ENCODE measurements at regions not wholly inside any gene's neighbourhood (a gene's known extent, or its start where the extent isn't known, plus 50 kb on each side); places are given as distances from the start of the nearest gene placed in this dataset.

DNA sequence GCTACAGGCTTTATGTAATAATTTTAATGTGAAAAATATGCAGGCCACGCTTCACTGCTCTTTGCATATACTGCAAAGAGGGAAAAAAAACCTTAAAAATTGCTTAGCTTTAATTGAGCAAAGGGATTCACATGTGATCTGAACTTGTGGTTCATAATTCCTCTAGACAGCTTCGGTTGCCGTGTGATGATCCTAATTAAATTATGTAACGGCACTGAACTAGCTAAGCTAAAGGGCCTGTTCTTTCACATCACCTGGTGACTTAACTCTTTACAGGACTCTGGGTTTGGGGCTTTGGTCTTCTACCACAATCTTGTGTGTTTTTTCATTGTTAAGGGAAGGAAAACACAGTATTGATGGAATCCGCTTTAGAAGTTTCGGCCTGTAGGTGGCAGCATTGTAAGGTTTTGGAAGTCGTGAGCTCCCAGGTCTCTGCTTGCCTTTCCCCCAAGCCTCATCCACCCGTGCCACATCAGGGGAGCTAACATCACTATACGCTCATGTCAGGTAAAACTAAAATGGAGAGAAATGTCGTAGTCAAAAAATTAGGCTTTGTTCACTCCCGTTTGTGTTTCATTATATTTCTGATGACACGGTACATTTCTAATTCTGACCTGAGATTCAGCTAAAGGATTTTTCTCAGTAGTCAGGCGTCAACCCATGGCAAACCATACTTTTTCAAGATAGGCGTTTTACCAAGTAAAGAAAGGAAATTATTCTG lies 205.6 kb upstream of the DPH6 start:
- Histone ChIP-seq H3K9me3 (no peaks in the 10 kb centered on the region), H3K27me3 (ENCODE audit: low read depth) (no peaks in the 10 kb centered on the region), H3K4me1 (no peaks in the 10 kb centered on the region), H3K4me3 (no peak overlapping the region), H3K27ac (no peak overlapping the region), H3K36me3 (no peaks in the 10 kb centered on the region)
- ATAC-seq (peak; percentile 67 to 77), DNase-seq (no peak)
- TF ChIP-seq, protein P1, sequence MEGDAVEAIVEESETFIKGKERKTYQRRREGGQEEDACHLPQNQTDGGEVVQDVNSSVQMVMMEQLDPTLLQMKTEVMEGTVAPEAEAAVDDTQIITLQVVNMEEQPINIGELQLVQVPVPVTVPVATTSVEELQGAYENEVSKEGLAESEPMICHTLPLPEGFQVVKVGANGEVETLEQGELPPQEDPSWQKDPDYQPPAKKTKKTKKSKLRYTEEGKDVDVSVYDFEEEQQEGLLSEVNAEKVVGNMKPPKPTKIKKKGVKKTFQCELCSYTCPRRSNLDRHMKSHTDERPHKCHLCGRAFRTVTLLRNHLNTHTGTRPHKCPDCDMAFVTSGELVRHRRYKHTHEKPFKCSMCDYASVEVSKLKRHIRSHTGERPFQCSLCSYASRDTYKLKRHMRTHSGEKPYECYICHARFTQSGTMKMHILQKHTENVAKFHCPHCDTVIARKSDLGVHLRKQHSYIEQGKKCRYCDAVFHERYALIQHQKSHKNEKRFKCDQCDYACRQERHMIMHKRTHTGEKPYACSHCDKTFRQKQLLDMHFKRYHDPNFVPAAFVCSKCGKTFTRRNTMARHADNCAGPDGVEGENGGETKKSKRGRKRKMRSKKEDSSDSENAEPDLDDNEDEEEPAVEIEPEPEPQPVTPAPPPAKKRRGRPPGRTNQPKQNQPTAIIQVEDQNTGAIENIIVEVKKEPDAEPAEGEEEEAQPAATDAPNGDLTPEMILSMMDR (IDR thresholded peaks at IDR 0.05) = peak; percentile 68
- intact Hi-C loops (cut with DNase I) = no loop called here

DNA sequence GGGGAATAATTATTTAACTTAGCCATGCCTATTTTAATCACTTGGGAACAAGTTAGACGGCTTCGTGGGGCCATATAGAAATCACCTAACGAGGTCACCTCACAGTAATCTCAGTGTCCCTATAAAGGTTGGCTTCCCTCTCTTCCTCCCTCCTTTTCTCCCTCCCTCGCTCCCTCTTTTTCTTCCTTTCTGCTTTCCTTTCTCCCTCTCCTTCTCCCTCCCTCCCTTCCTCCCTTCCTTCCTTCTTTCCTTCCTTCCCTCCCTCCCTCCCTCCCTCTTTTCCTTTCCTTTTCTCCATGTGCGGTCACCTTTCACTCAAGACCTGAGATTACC lies 206.1 kb upstream of the DPH6 start:
- no peaks in the 10 kb centered on the region for H3K36me3 ChIP-seq
- DNase-seq (no peak), ATAC-seq (no peak)
- TF ChIP-seq, protein P1 (IDR thresholded peaks at IDR 0.05) = no peak
- no peaks in the 10 kb centered on the region for H3K4me1 ChIP-seq
- H3K9me3 ChIP-seq = no peaks in the 10 kb centered on the region
- H3K27ac ChIP-seq = no peak overlapping the region
- intact Hi-C loops (cut with DNase I) = no loop called here
- H3K27me3 ChIP-seq (ENCODE audit: low read depth) = no peaks in the 10 kb centered on the region
- H3K4me3 ChIP-seq = no peak overlapping the region

DNA sequence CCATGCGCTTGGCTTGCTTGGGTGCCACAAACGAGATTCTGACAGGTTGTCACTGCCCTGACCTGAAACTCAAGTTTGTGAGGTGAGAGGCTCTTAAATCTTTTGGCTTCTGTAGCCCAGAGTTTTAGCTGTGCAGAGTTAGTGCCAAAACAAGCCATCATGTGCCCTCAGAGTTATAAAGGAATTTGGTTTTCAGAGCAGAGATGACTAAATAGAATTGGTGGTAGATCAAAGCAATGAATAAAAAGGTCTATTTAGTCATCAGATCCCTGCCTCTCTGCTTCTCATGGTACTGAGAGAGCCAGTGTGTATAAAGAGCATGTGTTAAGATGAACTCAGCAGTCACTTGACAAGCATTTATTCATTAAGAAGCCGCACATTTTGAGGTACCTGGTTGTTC lies 207.5 kb upstream of the DPH6 start:
- H3K27me3 ChIP-seq (ENCODE audit: low read depth) = no peaks in the 10 kb centered on the region
- no peaks in the 10 kb centered on the region for H3K9me3 ChIP-seq
- TF ChIP-seq, protein P1 (IDR thresholded peaks at IDR 0.05) = no peak
- DNase-seq (no peak), ATAC-seq (no peak)
- H3K27ac ChIP-seq = no peak overlapping the region
- no peaks in the 10 kb centered on the region for H3K36me3 ChIP-seq
- no peak overlapping the region for H3K4me3 ChIP-seq
- no peaks in the 10 kb centered on the region for H3K4me1 ChIP-seq
- intact Hi-C loops (cut with DNase I) = no loop called here

DNA sequence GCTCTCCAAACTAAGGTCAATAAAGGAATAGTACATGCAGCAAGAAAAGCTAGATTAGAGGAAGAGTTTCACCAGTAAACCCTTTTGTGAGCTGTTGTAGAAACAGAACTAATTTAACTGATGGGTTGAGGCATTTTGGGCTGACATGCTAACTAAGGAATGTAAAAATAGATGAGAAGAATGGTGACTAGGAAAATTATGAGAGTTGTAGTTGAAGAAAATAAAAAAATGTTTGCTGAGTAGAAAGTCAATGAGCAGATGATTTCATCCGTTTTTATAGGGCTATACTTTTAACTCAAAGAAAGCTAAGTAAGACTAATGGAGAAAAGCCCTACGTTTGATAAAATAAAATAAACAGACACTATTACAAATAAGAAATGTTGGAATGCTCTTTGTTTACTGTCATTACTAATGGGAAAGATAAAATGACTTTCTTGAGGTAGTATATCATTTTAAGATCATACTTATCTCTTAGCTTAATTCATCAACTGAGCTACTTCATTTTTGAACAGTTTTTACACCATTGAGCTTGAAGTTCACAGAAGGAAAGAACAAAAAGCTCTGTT lies 209.4 kb upstream of the DPH6 start:
- intact Hi-C loops (cut with DNase I) = no loop called here
- ATAC-seq = no peak
- no peaks in the 10 kb centered on the region for H3K36me3 ChIP-seq
- TF ChIP-seq, protein P1 (IDR thresholded peaks at IDR 0.05) = no peak
- H3K4me3 ChIP-seq = no peak overlapping the region
- no peaks in the 10 kb centered on the region for H3K27me3 ChIP-seq (ENCODE audit: low read depth)
- no peak overlapping the region for H3K27ac ChIP-seq
- DNase-seq = no peak
- no peaks in the 10 kb centered on the region for H3K9me3 ChIP-seq
- H3K4me1 ChIP-seq = no peaks in the 10 kb centered on the region

DNA sequence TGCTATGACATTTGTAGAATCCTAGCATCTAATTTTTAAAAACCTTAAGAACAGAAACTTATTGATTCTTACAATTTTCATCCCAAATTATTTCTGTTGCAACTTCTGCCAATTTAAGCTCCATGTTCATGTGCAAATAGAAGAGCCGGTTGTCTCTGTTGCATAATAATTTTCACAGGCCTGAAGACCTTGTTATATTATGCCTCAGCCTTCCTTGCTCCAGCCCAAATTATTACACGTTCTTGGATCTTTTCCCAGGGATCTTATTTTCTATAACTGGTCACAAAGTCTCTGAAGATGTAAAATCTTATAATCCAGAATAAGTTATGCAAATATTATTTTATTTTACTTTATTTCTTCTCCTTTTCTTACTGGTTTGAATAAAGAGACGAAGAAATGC lies 210.7 kb upstream of the DPH6 start:
- no peaks in the 10 kb centered on the region for H3K9me3 ChIP-seq
- H3K27ac ChIP-seq = no peak overlapping the region
- no peaks in the 10 kb centered on the region for H3K4me1 ChIP-seq
- H3K4me3 ChIP-seq = no peak overlapping the region
- ATAC-seq = no peak
- TF ChIP-seq, protein P1 (IDR thresholded peaks at IDR 0.05) = no peak
- intact Hi-C loops (cut with DNase I) = no loop called here
- DNase-seq = no peak
- H3K27me3 ChIP-seq (ENCODE audit: low read depth) = no peaks in the 10 kb centered on the region
- H3K36me3 ChIP-seq = no peaks in the 10 kb centered on the region
